ENCODE measurements at regions not wholly inside any gene's neighbourhood (a gene's known extent, or its start where the extent isn't known, plus 50 kb on each side); places are given as distances from the start of the nearest gene placed in this dataset.
"Not testable (repeated sequence)": the region's sequence is repeated elsewhere in the genome, so short reads cannot be mapped to it uniquely, and the experiment has no call there.

- DNase-seq = peak; percentile 89
Observed at GRCh38 chr16:13829697-13830299, 90.2 kb upstream of the ERCC4 start.

GRCh38 chr16:13833515-13833914 is 86.4 kb upstream of the ERCC4 start:
- DNase-seq = no peak

DNA sequence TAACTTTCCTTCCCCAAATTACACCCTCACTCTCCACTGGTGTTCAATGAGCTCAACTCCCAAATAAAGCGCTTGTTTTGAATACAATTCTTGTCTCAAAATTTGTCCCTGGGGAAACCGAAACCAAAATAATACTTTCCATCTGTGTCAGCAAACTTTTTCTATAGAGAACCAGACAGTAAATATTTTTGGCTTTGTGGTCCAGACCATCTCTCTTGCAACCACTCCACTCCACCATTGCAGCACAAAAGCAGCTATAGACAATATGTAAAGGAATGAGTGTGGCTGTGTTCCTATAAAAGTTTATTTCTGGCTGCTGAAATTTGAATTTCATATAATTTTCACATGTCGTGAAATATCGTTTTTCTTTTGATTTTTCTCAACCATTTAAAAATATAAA is 84.6 kb upstream of the ERCC4 start:
- no peak for DNase-seq

DNA sequence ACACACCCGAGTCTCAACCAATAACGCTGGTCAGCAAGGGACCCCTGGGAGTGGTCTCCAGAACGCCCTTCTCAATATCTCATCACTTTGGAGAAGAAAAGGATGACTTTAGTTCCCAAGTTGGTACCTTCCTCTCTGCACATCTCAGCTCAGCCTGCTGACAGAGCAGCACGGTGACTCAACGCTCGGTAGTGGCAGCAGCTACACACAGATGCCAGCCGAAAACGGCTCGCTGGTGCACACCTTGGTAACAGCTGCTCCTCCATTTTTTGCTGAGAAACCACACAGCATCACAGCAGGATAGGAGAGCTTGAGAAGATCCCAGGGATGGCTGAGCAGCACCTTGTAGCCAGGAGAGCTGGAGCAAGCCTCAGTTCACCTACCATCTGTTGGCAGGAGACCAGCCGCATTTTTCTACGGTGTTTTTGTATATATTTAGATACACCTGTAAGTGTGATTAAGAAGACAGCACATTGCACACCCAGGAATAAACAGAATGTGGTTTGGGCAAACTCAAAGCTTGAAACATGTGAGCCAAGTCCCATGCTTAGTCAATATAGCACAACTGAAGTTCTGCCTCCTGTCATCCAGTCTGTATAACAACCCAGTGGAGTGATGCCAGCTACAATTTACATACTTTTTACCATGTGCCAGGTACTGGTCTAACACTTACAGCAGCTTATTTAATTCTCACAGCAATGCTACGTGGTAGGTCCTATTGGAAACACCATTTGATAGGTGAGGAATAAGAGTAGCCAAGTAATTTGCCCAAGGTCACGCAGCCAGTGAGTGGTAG is 83.8 kb upstream of the ERCC4 start:
- DNase-seq = no peak

DNA sequence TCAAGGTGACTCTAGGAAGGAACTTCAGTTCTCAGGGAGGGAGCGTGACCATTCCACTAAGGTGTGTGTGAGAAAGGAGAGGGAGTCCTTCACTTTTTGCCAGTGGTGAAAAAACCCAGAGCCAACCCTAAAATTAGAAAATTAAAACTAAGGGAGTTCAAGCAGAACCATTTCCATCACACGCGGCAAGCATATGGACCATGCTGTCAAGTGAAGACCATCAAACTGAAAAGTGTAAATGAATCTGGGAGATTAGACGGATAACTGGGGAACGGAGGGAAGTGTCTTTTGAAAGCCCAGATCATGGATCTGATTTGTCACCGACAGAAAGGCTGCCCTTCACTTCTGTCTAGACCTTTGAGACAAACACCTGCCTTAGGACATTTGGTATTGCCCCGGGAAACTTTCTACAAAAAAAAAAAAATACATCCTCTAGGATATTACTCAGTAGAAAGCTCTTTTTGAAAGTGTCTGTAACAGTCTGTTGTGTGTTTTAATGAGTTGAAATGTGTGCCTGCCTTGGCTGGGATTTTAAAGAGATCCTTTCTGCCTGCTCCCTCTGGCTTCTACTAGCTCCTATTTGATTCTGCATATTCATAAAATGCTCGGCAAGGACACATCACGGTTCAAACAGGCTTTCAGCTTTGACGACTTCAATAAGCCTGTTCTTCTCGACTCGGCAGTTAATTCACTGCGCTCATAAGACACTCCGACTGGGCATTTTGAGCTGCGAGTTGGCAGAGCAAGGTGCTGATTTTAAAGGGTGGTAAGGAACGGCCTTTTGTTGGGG is 81.4 kb upstream of the ERCC4 start:
- no peak for DNase-seq

DNA sequence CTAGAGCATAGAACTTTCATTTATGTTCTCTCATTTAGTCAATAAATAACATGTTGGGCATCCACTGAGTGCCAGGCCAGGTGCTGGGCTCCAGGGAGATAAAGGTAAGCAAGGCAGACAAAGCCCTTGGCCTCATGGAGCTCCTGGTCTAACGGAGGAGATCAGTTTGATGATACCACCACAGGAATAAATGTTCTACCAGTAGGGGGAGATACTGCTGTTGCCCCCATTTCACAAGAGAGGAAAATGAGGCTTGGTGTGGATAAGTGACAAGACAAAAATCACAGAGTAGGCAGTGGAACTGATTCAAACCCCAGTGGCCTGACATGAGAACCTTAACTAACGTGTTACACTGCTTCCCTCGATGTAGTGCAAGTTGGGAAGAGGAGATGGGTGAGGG is 80.4 kb upstream of the ERCC4 start:
- DNase-seq = no peak

DNA sequence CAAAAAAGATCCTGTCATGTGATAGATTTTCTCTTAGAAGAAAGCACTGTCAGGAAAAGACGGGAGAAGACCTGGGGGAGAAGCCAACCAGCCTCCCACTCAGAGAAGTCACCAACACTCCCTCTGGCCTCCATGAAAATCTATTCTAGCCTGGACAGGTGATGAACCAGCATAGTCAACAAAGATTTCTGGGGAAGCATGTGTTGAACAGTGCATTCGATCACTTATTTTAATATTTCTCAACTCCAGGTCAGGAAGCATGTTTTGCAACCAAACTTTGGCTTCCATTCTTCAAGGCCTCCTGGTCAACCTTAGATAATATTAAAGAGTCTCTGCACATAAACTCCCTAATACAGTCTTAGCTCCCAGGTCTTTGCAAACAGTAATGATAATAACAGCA is 74.7 kb upstream of the ERCC4 start:
- DNase-seq = no peak

- DNase-seq = no peak
Observed at GRCh38 chr16:13848795-13849194, 71.2 kb upstream of the ERCC4 start.

DNA sequence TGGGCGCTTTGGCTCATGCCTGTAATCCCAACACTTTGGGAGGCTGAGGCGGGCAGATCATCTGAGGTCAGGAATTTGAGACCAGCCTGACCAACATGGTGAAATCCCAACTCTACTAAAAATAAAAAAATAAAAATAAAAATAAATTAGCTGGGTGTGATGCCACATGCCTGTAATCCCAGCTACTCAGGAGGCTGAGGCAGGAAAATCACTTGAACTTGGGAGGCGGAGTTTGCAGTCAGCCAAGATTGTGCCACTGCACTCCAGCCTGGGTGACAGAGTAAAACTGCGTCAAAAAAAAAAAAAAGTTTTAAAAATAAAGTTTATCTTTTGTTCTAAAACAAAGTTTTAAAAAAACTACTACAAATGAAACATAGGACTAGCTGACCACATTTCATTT is 69.8 kb upstream of the ERCC4 start:
- not testable (repeated sequence) for DNase-seq

- DNase-seq = no peak
Observed at GRCh38 chr16:13852827-13853226, 67.1 kb upstream of the ERCC4 start.

- DNase-seq = no peak
Observed at GRCh38 chr16:13856398-13856797, 63.6 kb upstream of the ERCC4 start.

- DNase-seq = no peak
Observed at GRCh38 chr16:13856811-13857511, 63.0 kb upstream of the ERCC4 start.

DNA sequence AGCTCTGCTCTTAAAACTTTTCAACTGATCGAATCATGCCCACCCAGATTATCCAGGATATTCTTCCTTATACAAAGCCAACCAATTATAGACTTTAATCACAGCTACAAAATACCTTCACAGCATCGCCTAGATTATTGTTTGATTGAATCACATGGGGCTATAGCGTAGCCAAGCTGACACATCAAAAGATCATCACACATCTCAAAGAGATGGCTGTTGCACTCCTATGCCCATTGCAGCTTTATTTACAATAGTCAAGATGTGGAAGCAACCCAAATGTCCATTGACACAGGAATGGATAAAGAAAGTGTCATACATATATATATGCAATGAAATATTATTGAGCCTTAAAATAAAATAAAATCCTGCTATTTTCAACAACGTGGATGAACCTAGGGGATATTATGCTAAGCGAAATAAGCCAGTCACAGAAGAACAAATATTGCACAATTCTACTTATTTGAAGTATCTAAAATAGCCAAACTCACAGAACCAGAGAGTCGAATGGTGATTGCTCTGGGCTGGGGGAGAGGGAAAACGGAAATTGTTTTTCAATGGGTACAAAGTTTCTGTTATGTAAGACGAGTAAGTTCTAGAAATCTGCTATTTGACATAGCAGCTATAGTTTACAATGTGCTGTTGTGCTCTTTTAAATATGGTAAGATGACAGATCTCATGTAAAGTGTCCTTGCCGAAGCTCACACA is 60.9 kb upstream of the ERCC4 start:
- no peak for DNase-seq

DNA sequence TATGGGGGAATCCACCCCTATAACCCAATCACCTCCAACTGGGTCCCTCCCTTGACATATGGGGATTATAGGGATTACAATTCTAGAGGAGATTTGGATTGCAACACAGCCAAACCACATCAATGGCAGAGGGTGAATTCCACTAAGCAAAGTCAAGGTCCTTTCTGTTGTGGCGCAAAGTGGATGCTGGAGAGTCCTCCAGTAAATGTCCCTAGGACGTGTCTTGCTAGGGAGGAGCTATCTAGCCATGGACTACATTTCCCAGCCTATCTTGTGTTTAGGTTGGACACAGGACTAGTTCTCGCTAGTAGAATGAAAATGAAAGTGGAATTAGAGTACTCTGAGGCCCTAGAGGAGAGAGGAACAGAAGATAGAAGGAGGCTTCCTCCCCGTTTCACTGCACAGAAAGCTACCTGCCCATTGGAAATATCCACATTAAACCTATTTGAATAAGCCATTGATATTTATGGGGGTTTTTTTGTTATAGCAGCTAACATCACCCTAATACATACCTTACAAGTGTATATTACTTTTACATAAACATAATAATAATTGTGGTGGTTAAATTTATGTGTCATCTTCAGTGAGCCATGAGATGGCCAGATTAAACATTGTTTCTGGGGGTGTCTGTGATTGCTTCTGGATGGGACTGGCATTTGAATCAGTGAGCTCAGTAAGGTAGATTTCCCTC is 56.7 kb upstream of the ERCC4 start:
- DNase-seq = no peak

DNA sequence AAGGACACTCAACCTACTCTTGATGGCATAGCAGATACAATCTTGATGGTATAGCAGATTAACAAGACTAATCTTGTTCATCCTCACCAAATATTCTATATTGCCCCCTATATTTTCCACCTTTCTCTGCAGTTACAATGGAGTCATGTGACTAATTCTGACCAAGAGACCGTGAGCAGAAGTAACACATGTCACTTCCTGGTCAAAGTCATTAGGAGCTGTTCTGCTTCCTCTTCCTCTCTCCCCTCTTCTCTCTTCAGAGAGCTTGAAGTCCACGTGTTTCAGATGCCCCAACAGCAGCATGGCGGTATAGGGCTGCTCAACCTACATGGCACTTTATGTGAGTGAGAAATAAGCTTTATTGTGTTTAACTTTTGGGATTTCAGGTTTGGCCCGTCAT is 55.3 kb upstream of the ERCC4 start:
- no peak for DNase-seq

DNA sequence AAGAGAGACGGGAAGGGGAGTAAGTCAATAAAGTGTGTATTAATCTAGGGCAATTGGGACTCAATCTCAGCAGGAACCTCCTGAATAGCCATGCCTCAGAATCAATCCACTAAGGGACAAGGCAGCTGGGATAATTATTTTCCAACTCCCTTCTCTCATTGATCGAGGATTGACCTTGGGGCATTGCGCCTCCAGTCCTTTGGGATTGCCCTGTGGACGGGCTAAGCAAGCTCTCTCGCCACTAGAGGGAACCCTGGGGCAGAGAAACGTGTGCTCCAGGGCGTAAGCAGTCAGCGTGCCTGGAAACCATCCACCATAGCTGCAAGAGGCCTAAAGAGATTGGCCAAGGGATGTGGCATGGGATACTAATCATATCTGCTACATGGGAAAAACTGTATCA is 53.9 kb upstream of the ERCC4 start:
- DNase-seq = peak; percentile 83

Measured in NCI-H69 (cell line).